ENCODE measurements at regions not wholly inside any gene's neighbourhood (a gene's known extent, or its start where the extent isn't known, plus 50 kb on each side); places are given as distances from the start of the nearest gene placed in this dataset.
A peak's percentile ranks its signal among the peaks of the same experiment; 100 is the strongest.

DNA sequence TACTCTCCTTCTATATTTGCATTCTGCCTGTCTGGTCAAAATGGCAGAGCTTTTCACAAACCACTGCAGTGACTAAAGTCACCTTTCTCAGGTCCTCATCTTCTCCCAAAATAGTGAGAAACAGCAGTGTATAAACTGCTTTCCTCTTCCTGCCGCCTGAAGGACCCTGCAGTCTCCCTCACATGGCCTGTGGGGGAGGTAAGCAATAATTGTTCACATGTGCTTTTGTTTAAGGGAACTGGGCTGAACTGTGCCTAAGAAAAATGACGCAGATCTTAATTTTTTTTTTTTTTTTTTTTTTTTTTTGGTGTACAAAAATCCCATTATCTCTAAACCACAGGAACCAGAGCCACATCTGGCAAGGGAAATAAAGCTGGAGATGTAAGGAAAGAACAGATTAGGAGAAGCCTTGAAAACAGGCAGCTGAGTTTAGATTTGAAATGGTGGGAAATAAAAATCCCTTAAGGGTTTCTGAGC is 131.7 kb upstream of the VLDLR start:
- DNase-seq (ENCODE audit: low spot score in 2 of 2) (no peak), ATAC-seq (no peak)
- H3K4me3 Mint-ChIP-seq: no peak overlapping the region
- H3K36me3 Mint-ChIP-seq: no peaks in the 10 kb centered on the region
- H3K4me1 Mint-ChIP-seq: no peaks in the 10 kb centered on the region
- H3K27ac Mint-ChIP-seq: no peak overlapping the region
- no peaks in the 10 kb centered on the region for H3K9me3 Mint-ChIP-seq

DNA sequence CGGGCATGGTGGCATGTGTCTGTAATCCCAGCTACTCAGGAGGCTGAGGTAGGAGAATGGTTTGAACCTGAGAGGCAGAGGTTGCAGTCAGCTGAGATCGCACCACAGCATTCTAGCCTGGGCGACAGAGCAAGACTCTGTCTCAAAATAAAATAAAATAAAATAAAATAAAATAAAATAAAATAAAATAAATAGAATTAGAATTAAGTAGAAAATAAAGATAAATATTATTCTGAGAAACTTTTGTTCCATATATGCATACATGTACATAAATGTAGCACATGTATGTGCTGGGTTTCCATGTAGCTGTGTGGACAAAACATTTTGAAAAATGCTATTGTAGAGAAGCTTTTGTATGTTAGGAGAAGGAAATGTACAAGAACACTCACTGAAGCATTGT is 129.4 kb upstream of the VLDLR start:
- Mint-ChIP-seq H3K9me3 (no peaks in the 10 kb centered on the region), H3K4me3 (no peak overlapping the region), H3K36me3 (no peaks in the 10 kb centered on the region), H3K27ac (no peak overlapping the region), H3K4me1 (no peaks in the 10 kb centered on the region)
- no peak for DNase-seq (ENCODE audit: low spot score in 2 of 2)
- ATAC-seq: no peak

DNA sequence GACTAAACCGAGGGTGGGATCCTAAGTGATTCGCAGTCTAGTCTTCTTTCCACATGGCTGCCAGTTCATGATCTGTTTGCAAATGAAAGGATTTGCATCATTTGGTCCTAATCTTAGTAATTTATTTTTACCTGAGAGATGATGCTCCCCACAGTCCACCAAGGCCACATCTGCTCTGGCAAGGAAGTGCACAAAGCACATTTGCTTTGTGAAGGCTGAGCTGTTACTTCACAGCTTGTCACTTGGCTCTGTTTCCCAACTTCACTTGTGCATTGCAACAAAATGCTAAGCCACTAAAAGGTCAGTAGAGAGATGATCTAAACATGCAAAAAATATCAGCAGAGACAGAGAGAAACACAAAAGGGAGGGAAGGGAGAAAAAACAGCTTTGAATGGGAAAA is 128.5 kb upstream of the VLDLR start:
- no peaks in the 10 kb centered on the region for H3K36me3 Mint-ChIP-seq
- no peak overlapping the region for H3K4me3 Mint-ChIP-seq
- H3K9me3 Mint-ChIP-seq: no peaks in the 10 kb centered on the region
- H3K27ac Mint-ChIP-seq: no peak overlapping the region
- ATAC-seq: no peak
- no peaks in the 10 kb centered on the region for H3K4me1 Mint-ChIP-seq
- DNase-seq (ENCODE audit: low spot score in 2 of 2): no peak

DNA sequence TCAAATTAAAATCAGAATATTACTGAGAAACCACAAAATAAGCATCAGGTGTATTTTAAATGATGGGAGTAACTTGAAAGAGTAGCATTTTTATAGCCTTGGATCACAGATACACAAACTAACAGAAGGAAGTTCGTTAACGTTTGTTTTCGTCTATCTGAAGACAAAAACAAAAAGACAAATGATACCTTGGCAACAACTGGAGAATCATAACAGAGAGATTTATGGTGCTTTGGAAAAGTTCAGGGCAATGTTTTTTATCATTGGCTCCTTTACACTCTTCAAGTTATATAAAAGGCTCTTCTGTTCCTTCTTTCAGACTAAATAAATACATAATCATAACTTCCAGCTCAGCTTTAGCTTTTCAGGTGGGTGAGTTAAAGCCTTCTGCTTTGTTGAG is 128.1 kb upstream of the VLDLR start:
- no peak for DNase-seq (ENCODE audit: low spot score in 2 of 2)
- Mint-ChIP-seq H3K36me3 (no peaks in the 10 kb centered on the region), H3K9me3 (no peaks in the 10 kb centered on the region), H3K4me1 (no peaks in the 10 kb centered on the region), H3K4me3 (no peak overlapping the region), H3K27ac (no peak overlapping the region)
- no peak for ATAC-seq

DNA sequence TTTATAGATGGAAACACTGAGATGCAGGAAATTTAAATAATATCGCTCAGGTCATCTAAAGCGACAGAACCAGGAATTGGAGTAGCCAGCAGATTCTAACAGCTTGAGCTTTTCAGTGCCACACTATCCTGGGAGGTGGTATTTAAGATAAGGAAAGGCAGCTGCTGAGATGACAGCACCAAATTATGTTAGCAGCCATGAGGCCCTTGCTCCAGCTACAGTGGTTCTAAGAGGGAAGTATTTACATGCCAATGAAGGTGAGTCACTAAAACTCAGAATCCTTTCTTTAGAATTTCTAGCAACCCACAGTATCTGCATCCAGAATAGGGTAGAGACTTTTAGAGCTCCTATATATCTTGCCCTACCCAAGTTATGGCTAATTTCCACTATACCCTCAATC is 127.0 kb upstream of the VLDLR start:
- ATAC-seq: no peak
- no peak for DNase-seq (ENCODE audit: low spot score in 2 of 2)
- Mint-ChIP-seq H3K9me3 (no peaks in the 10 kb centered on the region), H3K4me3 (no peak overlapping the region), H3K4me1 (no peaks in the 10 kb centered on the region), H3K27ac (no peak overlapping the region), H3K36me3 (no peaks in the 10 kb centered on the region)

DNA sequence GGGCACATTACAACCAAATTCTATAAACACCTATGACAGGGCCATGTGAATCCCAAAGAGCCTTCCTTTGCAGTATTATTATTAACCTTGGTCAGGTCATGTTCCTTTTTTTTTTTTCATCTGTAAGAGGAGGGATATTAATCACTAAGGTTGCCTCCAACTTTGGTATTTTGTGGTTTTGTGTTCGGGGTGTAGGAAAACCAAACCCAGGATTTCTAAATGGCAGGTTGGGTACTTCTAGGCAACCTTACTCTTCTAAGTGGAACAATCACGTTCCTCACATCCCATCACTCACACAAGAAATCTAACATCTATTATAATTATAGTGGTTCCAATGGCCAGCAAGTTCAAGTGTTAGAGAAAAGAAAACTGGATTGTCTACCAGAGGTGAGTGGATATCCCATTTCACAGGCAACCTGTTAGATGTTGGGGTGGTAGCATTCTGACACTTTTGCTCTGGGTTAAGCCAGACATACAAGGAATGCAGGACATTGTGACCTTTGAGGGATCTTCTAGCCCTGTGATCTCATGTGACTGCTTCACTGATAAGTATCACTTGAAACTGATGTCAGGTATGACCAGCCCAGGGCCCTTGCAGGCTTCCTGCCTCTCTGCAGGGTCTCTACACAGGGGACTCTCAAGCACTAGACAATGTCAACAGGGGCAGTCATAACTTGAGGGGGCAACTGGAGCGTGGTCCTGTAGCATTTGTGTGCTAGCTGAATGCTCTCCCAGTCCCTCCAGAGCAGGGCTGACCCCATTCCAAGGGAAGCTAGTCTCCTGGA is 126.2 kb upstream of the VLDLR start:
- H3K4me1 Mint-ChIP-seq: no peaks in the 10 kb centered on the region
- H3K27ac Mint-ChIP-seq: no peak overlapping the region
- H3K9me3 Mint-ChIP-seq: no peaks in the 10 kb centered on the region
- H3K4me3 Mint-ChIP-seq: no peak overlapping the region
- no peak for ATAC-seq
- DNase-seq (ENCODE audit: low spot score in 2 of 2): no peak
- H3K36me3 Mint-ChIP-seq: no peaks in the 10 kb centered on the region

DNA sequence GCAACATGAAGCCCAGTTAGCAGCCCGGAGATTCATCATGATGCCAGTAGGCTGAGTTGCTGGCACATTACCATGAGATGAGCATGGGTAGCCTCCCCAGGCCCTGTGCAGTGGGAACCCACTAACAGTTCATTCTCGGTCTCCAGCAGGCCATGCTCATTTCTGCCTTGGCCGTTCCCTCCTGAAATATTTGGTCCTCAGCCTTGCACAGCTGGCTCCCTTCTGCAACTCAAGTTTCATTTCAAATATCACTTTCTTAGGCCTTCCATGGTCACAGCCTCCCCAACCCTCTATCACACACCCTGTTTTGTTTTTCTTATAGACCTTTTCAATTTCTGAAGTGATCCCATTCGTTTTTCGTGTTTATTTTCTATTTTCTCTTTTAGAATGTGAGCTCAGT is 125.4 kb upstream of the VLDLR start:
- DNase-seq (ENCODE audit: low spot score in 2 of 2): no peak
- Mint-ChIP-seq H3K27ac (no peak overlapping the region), H3K9me3 (no peaks in the 10 kb centered on the region), H3K36me3 (no peaks in the 10 kb centered on the region), H3K4me3 (no peak overlapping the region), H3K4me1 (no peaks in the 10 kb centered on the region)
- peak; percentile 34 for ATAC-seq

DNA sequence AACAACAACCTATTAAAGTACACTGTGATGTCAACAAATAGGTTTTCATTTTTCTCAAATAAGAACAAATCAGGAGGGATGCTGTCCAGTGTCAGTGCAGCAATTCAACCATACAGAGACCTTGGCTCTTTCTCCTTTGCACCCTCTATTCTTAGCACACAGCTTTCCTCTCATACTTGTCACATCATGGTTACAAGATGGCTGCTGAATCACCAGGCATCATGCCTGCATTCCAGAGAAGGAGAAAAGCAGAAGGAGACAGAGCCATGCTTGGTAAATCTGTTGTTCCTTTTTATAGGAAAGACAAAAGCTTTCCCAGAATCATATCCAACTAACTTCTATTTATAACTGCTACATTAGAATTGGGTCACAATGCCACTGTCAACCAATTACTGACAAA is 124.7 kb upstream of the VLDLR start:
- no peaks in the 10 kb centered on the region for H3K9me3 Mint-ChIP-seq

DNA sequence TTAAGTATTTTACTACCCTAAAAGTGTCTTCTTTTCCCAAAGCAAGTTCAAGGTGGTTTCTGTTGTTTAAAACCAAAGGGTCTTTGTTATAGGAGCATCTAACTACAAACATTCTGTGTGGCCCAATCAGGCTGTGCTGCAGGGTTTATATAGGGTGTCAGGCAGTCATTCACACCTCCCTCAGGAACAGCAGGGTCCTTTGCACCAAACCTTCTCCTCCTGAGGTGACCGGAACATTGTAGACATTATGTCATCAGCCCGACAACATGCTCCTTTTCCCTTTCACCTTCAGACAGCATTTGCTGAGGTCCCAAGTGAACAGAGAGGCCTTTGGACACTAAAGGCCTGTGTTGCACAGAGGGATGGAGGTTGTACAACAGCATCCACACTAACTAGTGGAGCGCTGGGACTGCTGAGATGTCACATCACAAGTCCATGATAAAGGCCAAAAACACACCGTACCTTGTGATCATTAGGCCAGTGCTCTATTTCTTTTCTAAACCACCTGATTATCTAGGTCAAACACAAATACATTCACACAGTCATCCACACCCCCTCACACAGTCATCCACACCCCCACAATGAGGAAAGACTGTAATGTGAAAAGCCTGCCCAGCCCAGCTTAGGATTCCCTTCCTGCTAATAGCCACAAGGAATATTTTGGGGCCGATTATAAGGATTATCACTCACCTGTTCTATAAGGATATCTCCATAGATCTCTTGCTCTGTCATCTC is 123.8 kb upstream of the VLDLR start:
- Mint-ChIP-seq H3K4me3 (no peak overlapping the region), H3K27ac (no peak overlapping the region), H3K36me3 (no peaks in the 10 kb centered on the region), H3K4me1 (no peaks in the 10 kb centered on the region), H3K9me3 (no peaks in the 10 kb centered on the region)
- ATAC-seq: no peak
- DNase-seq (ENCODE audit: low spot score in 2 of 2): no peak

More for the DNA sequence above, 124.7 kb upstream of the VLDLR start:
- DNase-seq (ENCODE audit: low spot score in 2 of 2) (no peak), ATAC-seq (no peak)
- Mint-ChIP-seq H3K4me1 (no peaks in the 10 kb centered on the region), H3K36me3 (no peaks in the 10 kb centered on the region), H3K4me3 (no peak overlapping the region), H3K27ac (no peak overlapping the region)

DNA sequence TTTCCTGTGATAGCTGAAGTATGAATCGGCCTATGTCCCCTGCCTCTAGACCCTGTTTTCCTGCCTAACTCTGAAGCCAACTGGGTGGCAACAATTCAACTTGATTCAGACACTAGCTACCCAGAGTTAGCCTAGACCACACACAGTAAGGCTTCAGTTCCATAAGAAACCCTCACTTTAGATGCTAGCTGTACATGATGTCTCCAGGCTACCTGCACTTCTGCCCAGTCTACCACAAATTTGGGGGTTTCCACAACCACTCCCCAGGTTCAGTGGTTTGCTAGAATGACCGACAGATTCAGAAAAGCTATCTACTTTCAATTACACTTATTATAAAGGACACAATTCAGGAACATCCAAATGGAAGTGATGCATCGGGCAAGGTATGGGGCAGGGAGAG is 119.4 kb upstream of the VLDLR start:
- no peak for ATAC-seq
- Mint-ChIP-seq H3K4me1 (no peaks in the 10 kb centered on the region), H3K4me3 (no peak overlapping the region), H3K9me3 (no peaks in the 10 kb centered on the region), H3K27ac (no peak overlapping the region), H3K36me3 (no peaks in the 10 kb centered on the region)
- DNase-seq (ENCODE audit: low spot score in 2 of 2): no peak

DNA sequence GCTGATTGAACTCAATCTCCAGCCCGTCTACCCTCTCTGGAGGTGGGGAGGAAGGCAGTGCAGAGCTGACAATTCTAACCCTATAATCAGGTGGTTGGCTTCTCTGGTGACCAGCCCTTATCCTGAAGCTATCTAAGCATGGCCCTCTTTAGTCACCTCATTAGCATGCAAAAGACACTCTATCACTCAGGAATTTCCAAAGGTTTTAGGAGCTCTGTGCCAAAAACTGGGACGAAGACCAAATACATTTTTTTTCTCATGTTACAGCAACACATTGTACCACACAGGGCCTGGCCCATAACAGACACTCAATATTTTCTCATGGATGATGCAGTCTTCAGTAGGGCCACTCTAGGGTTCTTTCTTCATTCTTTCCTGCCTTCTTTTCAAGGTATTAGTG is 118.8 kb upstream of the VLDLR start:
- Mint-ChIP-seq H3K27ac (no peak overlapping the region), H3K4me1 (no peaks in the 10 kb centered on the region), H3K4me3 (no peak overlapping the region), H3K36me3 (no peaks in the 10 kb centered on the region), H3K9me3 (no peaks in the 10 kb centered on the region)
- no peak for ATAC-seq
- DNase-seq (ENCODE audit: low spot score in 2 of 2): no peak

DNA sequence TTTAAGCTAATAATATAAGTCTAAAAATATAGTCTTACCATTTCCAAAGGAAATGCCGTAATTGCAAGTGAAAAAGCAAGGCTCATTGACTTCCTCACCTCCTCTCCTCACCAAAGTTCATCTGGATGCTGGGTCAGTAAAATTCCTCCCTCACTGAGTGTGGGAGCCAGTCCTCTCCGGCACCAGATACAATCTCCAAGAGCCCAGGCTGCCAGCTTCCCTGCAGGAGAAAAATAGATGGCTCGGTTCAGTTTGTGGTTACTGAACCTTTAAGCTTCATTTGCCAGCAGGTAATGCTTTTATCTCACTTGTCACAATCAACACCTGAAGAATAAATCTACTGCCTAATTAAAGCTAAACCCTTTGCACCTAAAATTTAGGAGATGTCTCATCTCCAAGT is 115.3 kb upstream of the VLDLR start:
- no peak for ATAC-seq
- no peak overlapping the region for H3K4me3 Mint-ChIP-seq
- H3K4me1 Mint-ChIP-seq: no peaks in the 10 kb centered on the region
- H3K27ac Mint-ChIP-seq: no peak overlapping the region
- no peaks in the 10 kb centered on the region for H3K36me3 Mint-ChIP-seq
- H3K9me3 Mint-ChIP-seq: peaks cover 5% of the 10 kb centered on the region
- DNase-seq (ENCODE audit: low spot score in 2 of 2): no peak

DNA sequence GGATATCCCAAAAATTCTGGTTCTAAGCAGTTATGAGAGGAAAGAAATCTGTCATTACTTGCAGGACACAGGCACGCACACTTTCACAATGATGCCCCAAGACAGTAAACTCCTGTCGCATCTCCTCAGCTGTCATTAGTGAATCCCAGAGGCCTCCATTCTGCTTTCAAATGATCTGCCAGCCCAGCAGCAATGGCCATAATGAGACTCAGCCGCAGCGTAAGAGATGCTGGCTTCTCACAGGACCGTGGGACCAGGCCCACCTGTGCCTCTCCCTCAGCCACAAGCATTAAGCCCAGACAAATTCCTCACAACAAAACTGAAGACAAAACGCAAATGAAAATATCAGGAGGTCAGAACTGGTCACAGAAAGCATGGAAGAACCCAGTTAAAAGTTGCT is 98.0 kb upstream of the VLDLR start:
- ATAC-seq (no peak), DNase-seq (ENCODE audit: low spot score in 2 of 2) (no peak)
- H3K4me3 Mint-ChIP-seq: no peak overlapping the region
- H3K4me1 Mint-ChIP-seq: no peaks in the 10 kb centered on the region
- H3K36me3 Mint-ChIP-seq: no peaks in the 10 kb centered on the region
- H3K9me3 Mint-ChIP-seq: peaks cover 8% of the 10 kb centered on the region
- H3K27ac Mint-ChIP-seq: no peak overlapping the region

DNA sequence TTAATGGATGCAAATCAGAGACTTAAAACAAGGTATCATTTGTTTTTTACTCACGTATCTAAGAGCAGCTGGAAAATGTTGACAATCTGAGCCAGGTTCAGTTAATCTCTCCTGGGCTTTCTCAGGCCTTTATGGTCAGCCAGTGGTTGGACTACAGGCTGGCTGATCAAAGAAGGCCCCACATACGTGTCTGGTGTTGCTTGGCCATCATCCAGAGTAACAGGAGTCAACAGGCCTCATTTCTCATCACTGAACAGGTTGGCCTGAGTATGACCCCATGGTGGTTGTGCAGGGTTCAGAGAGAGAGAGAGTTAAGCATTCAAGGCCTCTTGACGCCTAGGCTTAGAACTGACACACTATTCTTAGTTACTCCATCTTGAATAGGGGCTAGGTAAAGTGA is 97.0 kb upstream of the VLDLR start:
- no peaks in the 10 kb centered on the region for H3K9me3 Mint-ChIP-seq

DNA sequence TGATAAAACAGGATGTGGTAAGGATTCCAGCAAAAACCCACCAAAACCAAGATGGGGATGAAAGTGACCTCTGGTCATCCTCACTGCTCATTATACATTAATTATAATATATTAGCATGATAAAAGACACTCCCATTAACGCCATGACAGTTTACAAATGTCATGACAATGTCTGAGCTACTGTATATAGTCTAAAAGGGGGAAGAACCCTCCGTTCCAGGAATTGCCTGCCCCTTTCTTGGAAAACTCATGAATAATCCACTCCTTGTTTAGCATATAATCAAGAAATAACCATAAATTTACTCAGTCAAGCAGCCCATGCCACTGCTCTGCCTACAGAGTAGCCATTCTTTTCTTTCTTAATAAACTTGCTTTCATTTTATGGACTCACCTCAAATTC is 96.4 kb upstream of the VLDLR start:
- H3K4me1 Mint-ChIP-seq: no peaks in the 10 kb centered on the region
- ATAC-seq: no peak
- no peaks in the 10 kb centered on the region for H3K36me3 Mint-ChIP-seq
- no peak overlapping the region for H3K27ac Mint-ChIP-seq
- H3K4me3 Mint-ChIP-seq: no peak overlapping the region
- no peaks in the 10 kb centered on the region for H3K9me3 Mint-ChIP-seq
- DNase-seq (ENCODE audit: low spot score in 2 of 2): no peak

More for the DNA sequence above, 97.0 kb upstream of the VLDLR start:
- ATAC-seq: no peak
- Mint-ChIP-seq H3K27ac (no peak overlapping the region), H3K4me1 (no peaks in the 10 kb centered on the region), H3K36me3 (no peaks in the 10 kb centered on the region), H3K4me3 (no peak overlapping the region)
- no peak for DNase-seq (ENCODE audit: low spot score in 2 of 2)
